ENCODE measurements at regions not wholly inside any gene's neighbourhood (a gene's known extent, or its start where the extent isn't known, plus 50 kb on each side); places are given as distances from the start of the nearest gene placed in this dataset.

- H3K4me1 ChIP-seq (ENCODE audit: insufficient read depth, low read length): no peaks in the 10 kb centered on the region
- H3K36me3 ChIP-seq (ENCODE audit: insufficient read depth, low read length): no peaks in the 10 kb centered on the region
- H3K4me3 ChIP-seq (ENCODE audit: insufficient read depth, low read length): no peak overlapping the region
- H3K9me3 ChIP-seq (ENCODE audit: low read depth, low read length): no peaks in the 10 kb centered on the region
- no peak overlapping the region for H2AFZ ChIP-seq (ENCODE audit: low read length)
- H3K27me3 ChIP-seq (ENCODE audit: insufficient read depth, low read length): no peaks in the 10 kb centered on the region
- no peaks in the 10 kb centered on the region for H4K20me1 ChIP-seq (ENCODE audit: insufficient read depth, low read length)
- DNase-seq (ENCODE audit: insufficient read length, low spot score, missing footprints): no peak
- H3K79me2 ChIP-seq (ENCODE audit: insufficient read depth, low read length): no peaks in the 10 kb centered on the region
- H3K4me2 ChIP-seq (ENCODE audit: insufficient read depth, low read length): no peak overlapping the region
- no peak overlapping the region for H3K27ac ChIP-seq (ENCODE audit: low read depth, low read length)
- no peak for TF ChIP-seq CTCF (IDR thresholded peaks at IDR 0.05; ENCODE audit: extremely low read depth, low read depth, low read length)
Observed at GRCh38 chr3:67318162-67318561, 320.1 kb downstream of the KBTBD8 start.

- Histone ChIP-seq H3K27ac (ENCODE audit: low read depth, low read length) (no peak overlapping the region), H4K20me1 (ENCODE audit: insufficient read depth, low read length) (no peaks in the 10 kb centered on the region), H2AFZ (ENCODE audit: low read length) (no peak overlapping the region), H3K4me1 (ENCODE audit: insufficient read depth, low read length) (no peaks in the 10 kb centered on the region), H3K9me3 (ENCODE audit: low read depth, low read length) (no peaks in the 10 kb centered on the region), H3K36me3 (ENCODE audit: insufficient read depth, low read length) (no peaks in the 10 kb centered on the region), H3K27me3 (ENCODE audit: insufficient read depth, low read length) (no peaks in the 10 kb centered on the region), H3K4me3 (ENCODE audit: insufficient read depth, low read length) (no peak overlapping the region), H3K79me2 (ENCODE audit: insufficient read depth, low read length) (no peaks in the 10 kb centered on the region), H3K4me2 (ENCODE audit: insufficient read depth, low read length) (no peak overlapping the region)
- no peak for DNase-seq (ENCODE audit: insufficient read length, low spot score, missing footprints)
- no peak for TF ChIP-seq CTCF (IDR thresholded peaks at IDR 0.05; ENCODE audit: extremely low read depth, low read depth, low read length)
Observed at GRCh38 chr3:67324554-67324953, 326.4 kb downstream of the KBTBD8 start.
